ENCODE measurements at regions not wholly inside any gene's neighbourhood (a gene's known extent, or its start where the extent isn't known, plus 50 kb on each side); places are given as distances from the start of the nearest gene placed in this dataset.

DNA sequence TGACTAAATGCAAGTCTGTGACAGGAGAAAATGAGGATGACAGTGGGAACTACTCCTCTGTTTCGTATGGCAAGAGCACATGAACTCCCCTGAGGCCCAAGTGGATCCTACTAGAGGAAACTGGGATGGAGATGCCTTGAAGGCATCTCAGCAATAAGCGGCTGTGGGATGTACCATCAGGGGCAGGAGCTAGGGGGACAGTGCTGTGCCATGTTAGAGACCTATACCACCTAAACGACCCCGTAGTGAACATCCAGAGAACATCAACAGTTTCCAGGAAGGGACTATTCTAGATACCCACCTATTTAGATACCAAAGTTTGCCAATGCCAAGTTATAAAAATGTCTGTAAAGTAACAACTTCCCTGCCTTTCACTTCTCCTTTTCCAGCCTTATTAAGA, 860.8 kb upstream of the ACVR2A start:
- TF ChIP-seq SNAI2 (CRISPR knock-in tag; IDR thresholded peaks at IDR 0.05), result no peak
- no peak for TF ChIP-seq PPARA (CRISPR knock-in tag; IDR thresholded peaks at IDR 0.05; ENCODE audit: borderline replicate concordance)
